ENCODE measurements at regions not wholly inside any gene's neighbourhood (a gene's known extent, or its start where the extent isn't known, plus 50 kb on each side); places are given as distances from the start of the nearest gene placed in this dataset.

DNA sequence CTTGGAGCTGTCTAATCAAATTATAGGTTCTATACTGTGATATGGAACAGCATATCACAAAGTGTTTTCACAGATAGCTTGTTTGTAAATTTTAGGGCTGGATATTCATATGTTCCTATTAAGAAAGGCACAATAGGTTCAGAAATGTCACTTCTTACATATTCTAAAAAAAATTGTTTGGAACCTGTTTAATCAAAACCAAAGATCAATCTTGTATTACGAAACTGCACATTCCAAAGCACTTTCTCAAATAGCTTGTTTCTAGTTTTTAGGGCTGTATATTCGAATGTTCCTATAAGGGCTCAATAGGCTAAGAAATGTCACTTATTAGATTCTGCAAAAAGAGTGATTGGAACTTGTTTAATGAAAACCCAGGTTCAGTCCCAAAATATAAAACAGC, 67.4 kb upstream of the OSBPL11 start:
- TF ChIP-seq, protein P1, sequence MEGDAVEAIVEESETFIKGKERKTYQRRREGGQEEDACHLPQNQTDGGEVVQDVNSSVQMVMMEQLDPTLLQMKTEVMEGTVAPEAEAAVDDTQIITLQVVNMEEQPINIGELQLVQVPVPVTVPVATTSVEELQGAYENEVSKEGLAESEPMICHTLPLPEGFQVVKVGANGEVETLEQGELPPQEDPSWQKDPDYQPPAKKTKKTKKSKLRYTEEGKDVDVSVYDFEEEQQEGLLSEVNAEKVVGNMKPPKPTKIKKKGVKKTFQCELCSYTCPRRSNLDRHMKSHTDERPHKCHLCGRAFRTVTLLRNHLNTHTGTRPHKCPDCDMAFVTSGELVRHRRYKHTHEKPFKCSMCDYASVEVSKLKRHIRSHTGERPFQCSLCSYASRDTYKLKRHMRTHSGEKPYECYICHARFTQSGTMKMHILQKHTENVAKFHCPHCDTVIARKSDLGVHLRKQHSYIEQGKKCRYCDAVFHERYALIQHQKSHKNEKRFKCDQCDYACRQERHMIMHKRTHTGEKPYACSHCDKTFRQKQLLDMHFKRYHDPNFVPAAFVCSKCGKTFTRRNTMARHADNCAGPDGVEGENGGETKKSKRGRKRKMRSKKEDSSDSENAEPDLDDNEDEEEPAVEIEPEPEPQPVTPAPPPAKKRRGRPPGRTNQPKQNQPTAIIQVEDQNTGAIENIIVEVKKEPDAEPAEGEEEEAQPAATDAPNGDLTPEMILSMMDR (conservative IDR thresholded peaks at IDR 0.05; ENCODE audit: low read depth, low read length), result no peak
- no peak for TF ChIP-seq EZH2 (IDR thresholded peaks at IDR 0.05; ENCODE audit: borderline replicate concordance, low read depth, low read length, poor library complexity, severe bottlenecking)
- H3K36me3 ChIP-seq (ENCODE audit: insufficient read depth, low read length, poor library complexity, severe bottlenecking), result no peaks in the 10 kb centered on the region
- H3K27ac ChIP-seq (ENCODE audit: low read depth, low read length, poor library complexity, severe bottlenecking), result no peak overlapping the region
- intact Hi-C loops (cut with micrococcal nuclease; ENCODE audit: unreplicated experiment), result no loop called here
- no TSS peak for BruUV-seq (replicated peaks)
- ChIA-PET CTCF (no interaction called here), POLR2A (ENCODE audit: low non-redundant PET) (no interaction called here)
- no peak overlapping the region for H3K4me3 ChIP-seq (ENCODE audit: low read depth, low read length, poor library complexity, severe bottlenecking)
- no peaks in the 10 kb centered on the region for H3K9me3 ChIP-seq (ENCODE audit: low read depth, low read length, poor library complexity, severe bottlenecking)
- DNase-seq (ENCODE audit: low spot score), result no peak
- no peaks in the 10 kb centered on the region for H3K27me3 ChIP-seq (replicated peaks; ENCODE audit: insufficient read depth, low read depth, low read length, poor library complexity)
- no peaks in the 10 kb centered on the region for H3K4me1 ChIP-seq (ENCODE audit: insufficient read depth, low read length, poor library complexity, severe bottlenecking)

DNA sequence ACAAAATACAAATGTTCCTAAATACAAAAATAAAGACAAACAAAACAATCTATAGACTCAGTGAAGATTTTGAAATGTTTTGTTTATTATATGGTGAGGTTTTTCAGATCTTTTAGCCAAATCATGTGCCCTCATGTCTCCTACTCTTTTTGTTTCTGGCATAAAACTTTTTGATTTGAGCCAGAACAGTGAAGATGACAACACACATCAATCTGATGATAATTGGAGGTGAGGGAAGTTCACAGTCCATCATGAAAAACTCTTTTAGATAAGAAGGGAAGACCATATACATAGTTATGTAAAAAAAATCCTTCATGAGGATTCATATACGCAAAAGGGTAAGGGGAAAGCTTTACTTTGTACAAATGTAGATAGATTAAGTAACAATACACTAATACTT, 75.1 kb upstream of the OSBPL11 start:
- TF ChIP-seq, protein P1 (conservative IDR thresholded peaks at IDR 0.05; ENCODE audit: low read depth, low read length), result no peak
- TF ChIP-seq EZH2 (IDR thresholded peaks at IDR 0.05; ENCODE audit: borderline replicate concordance, low read depth, low read length, poor library complexity, severe bottlenecking), result no peak
- ChIA-PET CTCF (no interaction called here), POLR2A (ENCODE audit: low non-redundant PET) (no interaction called here)
- Histone ChIP-seq H3K27me3 (replicated peaks; ENCODE audit: insufficient read depth, low read depth, low read length, poor library complexity) (no peaks in the 10 kb centered on the region), H3K27ac (ENCODE audit: low read depth, low read length, poor library complexity, severe bottlenecking) (no peak overlapping the region), H3K4me3 (ENCODE audit: low read depth, low read length, poor library complexity, severe bottlenecking) (no peak overlapping the region), H3K9me3 (ENCODE audit: low read depth, low read length, poor library complexity, severe bottlenecking) (no peaks in the 10 kb centered on the region), H3K36me3 (ENCODE audit: insufficient read depth, low read length, poor library complexity, severe bottlenecking) (no peaks in the 10 kb centered on the region), H3K4me1 (ENCODE audit: insufficient read depth, low read length, poor library complexity, severe bottlenecking) (no peaks in the 10 kb centered on the region)
- no peak for DNase-seq (ENCODE audit: low spot score)
- no TSS peak for BruUV-seq (replicated peaks)
- intact Hi-C loops (cut with micrococcal nuclease; ENCODE audit: unreplicated experiment), result no loop called here

DNA sequence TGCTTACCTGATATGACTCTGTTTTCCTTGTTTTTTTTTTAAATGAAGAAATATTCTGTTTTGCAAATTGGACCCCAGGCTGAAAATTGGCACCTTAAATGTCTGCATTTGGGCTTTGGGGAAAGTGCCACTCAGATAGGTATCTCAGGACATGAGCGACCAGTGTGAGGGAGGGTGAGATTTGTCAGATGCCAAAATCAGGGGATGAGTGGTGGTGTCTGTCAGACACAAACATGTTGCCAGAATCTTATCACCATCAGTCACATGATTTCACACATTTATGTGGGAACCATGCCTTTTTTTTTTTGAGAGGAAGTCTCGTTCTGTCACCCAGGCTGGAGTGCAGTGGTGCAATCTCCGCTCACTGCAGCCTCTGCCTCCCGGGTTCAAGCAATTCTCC, 75.6 kb upstream of the OSBPL11 start:
- POLR2A ChIA-PET (ENCODE audit: low non-redundant PET), result no interaction called here
- Histone ChIP-seq H3K27me3 (replicated peaks; ENCODE audit: insufficient read depth, low read depth, low read length, poor library complexity) (no peaks in the 10 kb centered on the region), H3K4me3 (ENCODE audit: low read depth, low read length, poor library complexity, severe bottlenecking) (no peak overlapping the region), H3K27ac (ENCODE audit: low read depth, low read length, poor library complexity, severe bottlenecking) (no peak overlapping the region), H3K4me1 (ENCODE audit: insufficient read depth, low read length, poor library complexity, severe bottlenecking) (no peaks in the 10 kb centered on the region), H3K9me3 (ENCODE audit: low read depth, low read length, poor library complexity, severe bottlenecking) (no peaks in the 10 kb centered on the region), H3K36me3 (ENCODE audit: insufficient read depth, low read length, poor library complexity, severe bottlenecking) (no peaks in the 10 kb centered on the region)
- CTCF ChIA-PET, result no interaction called here
- DNase-seq (ENCODE audit: low spot score), result no peak
- BruUV-seq (replicated peaks), result no TSS peak
- intact Hi-C loops (cut with micrococcal nuclease; ENCODE audit: unreplicated experiment), result no loop called here
- TF ChIP-seq EZH2 (IDR thresholded peaks at IDR 0.05; ENCODE audit: borderline replicate concordance, low read depth, low read length, poor library complexity, severe bottlenecking), result no peak
- TF ChIP-seq, protein P1 (conservative IDR thresholded peaks at IDR 0.05; ENCODE audit: low read depth, low read length), result no peak

Data from A673 (cell line).